ENCODE measurements at regions not wholly inside any gene's neighbourhood (a gene's known extent, or its start where the extent isn't known, plus 50 kb on each side); places are given as distances from the start of the nearest gene placed in this dataset.

GRCh38 chr5:30661730-30662129 is 531.8 kb upstream of the CDH6 start:
- no peak for TF ChIP-seq CTCF (IDR thresholded peaks at IDR 0.05; ENCODE audit: low read depth, low read length)
- H3K4me3 ChIP-seq (ENCODE audit: low read depth, low read length), result no peak overlapping the region

- no peak overlapping the region for H3K4me3 ChIP-seq (ENCODE audit: low read depth, low read length)
- no peak for TF ChIP-seq CTCF (IDR thresholded peaks at IDR 0.05; ENCODE audit: low read depth, low read length)
Observed at GRCh38 chr5:30659417-30659816, 534.1 kb upstream of the CDH6 start.

- no peak for TF ChIP-seq CTCF (IDR thresholded peaks at IDR 0.05; ENCODE audit: low read depth, low read length)
- no peak overlapping the region for H3K4me3 ChIP-seq (ENCODE audit: low read depth, low read length)
Observed at GRCh38 chr5:30650311-30650710, 543.2 kb upstream of the CDH6 start.

GRCh38 chr5:30638899-30639298 is 554.6 kb upstream of the CDH6 start:
- no peak overlapping the region for H3K4me3 ChIP-seq (ENCODE audit: low read depth, low read length)
- TF ChIP-seq CTCF (IDR thresholded peaks at IDR 0.05; ENCODE audit: low read depth, low read length), result no peak

- H3K4me3 ChIP-seq (ENCODE audit: low read depth, low read length), result no peak overlapping the region
- no peak for TF ChIP-seq CTCF (IDR thresholded peaks at IDR 0.05; ENCODE audit: low read depth, low read length)
Observed at GRCh38 chr5:30627945-30628344, 565.5 kb upstream of the CDH6 start.

DNA sequence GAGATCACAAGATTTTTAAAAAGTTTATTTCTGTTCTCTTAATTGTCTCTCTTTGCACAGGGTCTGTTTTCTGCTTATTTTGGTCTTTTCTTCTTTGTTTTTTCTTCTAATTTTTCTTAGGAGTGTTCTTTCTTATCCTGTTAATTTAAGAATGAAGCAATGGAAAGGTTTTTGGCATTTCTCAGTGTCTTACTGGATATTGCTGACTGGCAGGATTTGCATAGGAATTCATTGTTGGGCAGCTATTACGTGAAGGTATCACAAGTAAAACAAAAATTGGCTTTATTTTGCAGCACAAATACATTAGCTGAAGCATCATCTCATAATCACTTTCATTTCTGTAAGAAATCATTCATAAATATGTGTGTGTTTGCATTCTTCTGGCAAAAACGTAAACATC is 566.9 kb upstream of the CDH6 start:
- TF ChIP-seq CTCF (IDR thresholded peaks at IDR 0.05; ENCODE audit: low read depth, low read length), result no peak
- no peak overlapping the region for H3K4me3 ChIP-seq (ENCODE audit: low read depth, low read length)

GRCh38 chr5:30620481-30621085 is 572.9 kb upstream of the CDH6 start:
- TF ChIP-seq CTCF (IDR thresholded peaks at IDR 0.05; ENCODE audit: low read depth, low read length), result no peak
- no peak overlapping the region for H3K4me3 ChIP-seq (ENCODE audit: low read depth, low read length)

Measured in WI38 (cell line).